ENCODE measurements at regions not wholly inside any gene's neighbourhood (a gene's known extent, or its start where the extent isn't known, plus 50 kb on each side); places are given as distances from the start of the nearest gene placed in this dataset.

DNA sequence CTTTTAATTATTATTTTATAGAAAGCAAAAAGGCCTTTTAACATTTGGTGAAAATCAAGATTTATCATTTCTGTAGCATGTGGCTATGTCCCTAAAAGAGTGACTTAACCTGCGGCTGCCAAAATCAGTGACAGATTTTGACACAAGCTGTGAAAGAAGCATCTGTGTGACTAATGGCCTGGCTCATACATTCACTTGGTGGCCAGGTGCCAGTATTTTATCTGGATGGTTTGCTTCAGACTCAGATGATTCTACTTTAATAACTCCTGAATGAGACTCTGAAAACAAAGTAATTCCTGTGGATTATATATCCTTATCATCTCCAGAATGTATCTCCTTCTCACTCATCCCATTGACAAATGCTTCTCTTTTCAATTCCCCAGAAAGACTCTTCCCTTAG is 103.0 kb downstream of the FSCB start:
- CTCF ChIA-PET (ENCODE audit: low intra/inter-chr PET ratio, low total read pairs) = no interaction called here
- in situ Hi-C loops (cut with HindIII; ENCODE audit: extremely low pct_ligation_motif_present, low pct_unique_long_range_greater_than_20kb) (no loop called here), intact Hi-C loops (cut with micrococcal nuclease; ENCODE audit: unreplicated experiment) (no loop called here)
- no peaks in the 10 kb centered on the region for H3K27me3 ChIP-seq (ENCODE audit: control insufficient read depth in 1 of 2, insufficient read depth in 2 of 2, low read length in 2 of 2)
- H3K36me3 ChIP-seq (replicated peaks in 1 of 2; ENCODE audit: control insufficient read depth in 1 of 2, insufficient read depth in 2 of 2, low read length in 2 of 2) = no peaks in the 10 kb centered on the region
- 7% methylated on average over 1 of the region's 1 CpG for WGBS (ENCODE audit: low lambda C conversion rate)
- FAIRE-seq = no peak
- H3K27ac ChIP-seq (ENCODE audit: extremely low read length, insufficient read depth, low read length) = no peak overlapping the region
- H3K4me2 ChIP-seq (ENCODE audit: low read depth, low read length) = no peak overlapping the region
- no peaks in the 10 kb centered on the region for H3K4me1 ChIP-seq (ENCODE audit: insufficient read depth, low read length)
- no peak overlapping the region for H2AFZ ChIP-seq (ENCODE audit: low read length)
- no peaks in the 10 kb centered on the region for H4K20me1 ChIP-seq (ENCODE audit: insufficient read depth, low read length)
- POLR2A ChIA-PET = no interaction called here
- ATAC-seq = no peak
- H3K4me3 ChIP-seq (replicated peaks in 1 of 3; ENCODE audit: insufficient read depth in 1 of 3, low read depth in 2 of 3, low read length in 3 of 3) = no peak overlapping the region
- H3K79me2 ChIP-seq (ENCODE audit: insufficient read depth, low read length) = no peaks in the 10 kb centered on the region
- peaks cover 12% of the 10 kb centered on the region for H3K9me3 ChIP-seq (ENCODE audit: low read length)
- no peak for DNase-seq (ENCODE audit: low spot score)
- BruUV-seq (replicated peaks) = no TSS peak
- no peak overlapping the region for H3K9ac ChIP-seq (ENCODE audit: insufficient read depth, low read depth, low read length)
- TF ChIP-seq SMC3 (IDR thresholded peaks at IDR 0.05; ENCODE audit: low read length) = no peak
- TF ChIP-seq RXRB (CRISPR knock-in tag; IDR thresholded peaks at IDR 0.05; ENCODE audit: borderline replicate concordance) = no peak
- no peak for TF ChIP-seq MLLT10 (CRISPR knock-in tag; IDR thresholded peaks at IDR 0.05)
- TF ChIP-seq, protein P1, sequence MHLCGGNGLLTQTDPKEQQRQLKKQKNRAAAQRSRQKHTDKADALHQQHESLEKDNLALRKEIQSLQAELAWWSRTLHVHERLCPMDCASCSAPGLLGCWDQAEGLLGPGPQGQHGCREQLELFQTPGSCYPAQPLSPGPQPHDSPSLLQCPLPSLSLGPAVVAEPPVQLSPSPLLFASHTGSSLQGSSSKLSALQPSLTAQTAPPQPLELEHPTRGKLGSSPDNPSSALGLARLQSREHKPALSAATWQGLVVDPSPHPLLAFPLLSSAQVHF (CRISPR knock-in tag; IDR thresholded peaks at IDR 0.05) = no peak
- TF ChIP-seq, protein P2, sequence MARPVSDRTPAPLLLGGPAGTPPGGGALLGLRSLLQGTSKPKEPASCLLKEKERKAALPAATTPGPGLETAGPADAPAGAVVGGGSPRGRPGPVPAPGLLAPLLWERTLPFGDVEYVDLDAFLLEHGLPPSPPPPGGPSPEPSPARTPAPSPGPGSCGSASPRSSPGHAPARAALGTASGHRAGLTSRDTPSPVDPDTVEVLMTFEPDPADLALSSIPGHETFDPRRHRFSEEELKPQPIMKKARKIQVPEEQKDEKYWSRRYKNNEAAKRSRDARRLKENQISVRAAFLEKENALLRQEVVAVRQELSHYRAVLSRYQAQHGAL (CRISPR knock-in tag; IDR thresholded peaks at IDR 0.05; ENCODE audit: not compliant biosample characterization) = no peak
- TF ChIP-seq RXRA (CRISPR knock-in tag; IDR thresholded peaks at IDR 0.05) = no peak
- TF ChIP-seq WIZ (CRISPR knock-in tag; IDR thresholded peaks at IDR 0.05) = no peak
- TF ChIP-seq, protein P3, sequence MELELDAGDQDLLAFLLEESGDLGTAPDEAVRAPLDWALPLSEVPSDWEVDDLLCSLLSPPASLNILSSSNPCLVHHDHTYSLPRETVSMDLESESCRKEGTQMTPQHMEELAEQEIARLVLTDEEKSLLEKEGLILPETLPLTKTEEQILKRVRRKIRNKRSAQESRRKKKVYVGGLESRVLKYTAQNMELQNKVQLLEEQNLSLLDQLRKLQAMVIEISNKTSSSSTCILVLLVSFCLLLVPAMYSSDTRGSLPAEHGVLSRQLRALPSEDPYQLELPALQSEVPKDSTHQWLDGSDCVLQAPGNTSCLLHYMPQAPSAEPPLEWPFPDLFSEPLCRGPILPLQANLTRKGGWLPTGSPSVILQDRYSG (CRISPR knock-in tag; IDR thresholded peaks at IDR 0.05) = no peak
